NCI-H345 treated with DMSO at 0.1 percent for 48 hours (cell line): ENCODE measurements at regions not wholly inside any gene's neighbourhood (a gene's known extent, or its start where the extent isn't known, plus 50 kb on each side); places are given as distances from the start of the nearest gene placed in this dataset.
"Not testable (repeated sequence)": the region's sequence is repeated elsewhere in the genome, so short reads cannot be mapped to it uniquely, and the experiment has no call there.

Source experiments
- DNase-seq: peaks from one replicate; lab custom pipeline; 2025; ENCODE audit not compliant: unreplicated experiment; lab: John Stamatoyannopoulos, UW

DNA sequence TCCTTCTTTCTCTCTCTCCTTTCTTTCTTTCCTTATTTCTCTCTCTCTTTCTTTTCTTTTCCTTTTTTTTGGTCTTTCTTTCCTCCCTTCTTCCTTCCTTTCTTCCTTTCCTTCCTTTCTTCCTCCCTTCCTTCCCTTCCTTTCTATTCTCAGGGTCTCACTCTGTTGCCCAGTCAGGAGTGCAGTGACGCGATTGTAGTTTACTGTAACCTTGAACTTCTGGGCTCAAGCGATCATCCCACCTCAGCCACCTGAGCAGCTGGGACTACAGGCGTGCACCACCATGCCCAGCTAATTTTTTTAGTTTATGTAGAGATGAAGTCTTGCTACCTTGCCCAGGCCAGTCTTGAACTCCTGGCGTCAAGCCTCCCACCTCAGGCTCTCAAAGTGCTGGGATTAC lies 83.8 kb upstream of the PPM1B start:
- no peak for DNase-seq

DNA sequence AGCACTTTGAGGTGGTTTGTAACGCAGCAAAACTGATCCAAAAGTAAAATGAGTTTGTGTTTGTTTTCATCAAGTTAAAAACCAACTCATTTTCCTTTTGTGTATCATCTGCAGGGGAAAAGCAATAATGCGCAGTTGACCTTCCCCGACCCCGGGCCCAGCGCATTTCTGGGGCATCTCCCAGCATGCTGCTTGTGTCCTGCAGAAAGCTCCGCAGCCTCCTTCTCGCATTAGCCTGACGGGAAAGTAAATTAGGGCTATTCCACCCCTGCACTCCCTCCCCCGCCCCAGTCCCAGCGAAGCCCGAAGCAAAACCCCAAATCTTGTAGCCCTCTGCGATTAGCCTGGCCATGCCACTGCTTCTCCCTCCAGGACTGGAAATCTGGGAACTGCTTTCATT lies 82.0 kb upstream of the PPM1B start:
- no peak for DNase-seq

DNA sequence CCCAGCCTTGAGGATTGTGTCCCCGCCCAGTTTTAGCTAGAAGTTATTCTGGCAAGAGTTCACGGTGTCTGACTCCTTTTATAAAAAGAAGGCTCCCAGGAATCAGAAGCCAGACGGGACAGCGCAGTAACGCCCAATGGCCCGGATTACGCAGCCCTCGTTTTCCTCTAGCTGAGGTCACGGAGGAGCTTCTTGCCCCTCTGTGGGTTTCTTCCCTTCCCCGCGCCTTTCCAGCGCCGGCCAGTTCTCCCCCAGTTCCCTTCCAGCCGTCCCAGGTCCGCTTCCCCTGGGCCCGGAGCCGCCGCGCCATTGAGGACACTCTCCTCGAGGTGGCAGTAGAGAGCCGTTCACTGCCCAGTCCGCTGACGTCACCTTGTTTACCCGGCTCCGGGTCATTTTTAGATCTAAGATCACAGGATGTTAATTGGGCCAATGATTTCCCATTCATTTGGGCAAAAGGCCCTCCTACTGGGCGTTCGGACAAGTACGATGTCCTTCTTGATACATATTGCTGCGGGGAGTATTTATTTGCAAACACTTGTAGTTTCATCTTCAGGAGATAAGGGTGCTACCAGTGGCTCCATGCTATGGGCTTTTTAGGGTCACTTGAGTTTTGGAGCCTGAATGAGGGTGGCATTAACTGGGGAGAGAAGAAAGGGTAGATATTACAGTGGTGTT lies 81.5 kb upstream of the PPM1B start:
- peak; percentile 90 for DNase-seq

DNA sequence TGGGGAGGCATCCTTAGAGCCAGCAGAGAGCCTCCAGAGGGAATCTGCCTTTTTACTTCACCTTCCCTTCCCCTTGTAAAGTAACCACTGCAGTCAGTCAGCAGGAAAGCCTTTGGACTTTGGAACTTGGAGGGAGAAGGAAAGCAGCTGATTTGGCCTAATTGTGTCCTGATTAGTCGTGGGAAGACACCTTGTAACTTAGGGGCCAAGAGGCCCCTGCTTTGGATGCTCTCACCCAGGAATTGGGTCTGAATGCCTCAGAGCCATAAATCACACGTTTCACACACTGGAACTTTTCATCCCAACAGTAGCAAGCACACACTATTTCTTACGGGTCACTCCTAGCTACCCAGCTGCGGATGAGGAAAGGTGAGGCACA lies 81.0 kb upstream of the PPM1B start:
- DNase-seq = no peak

DNA sequence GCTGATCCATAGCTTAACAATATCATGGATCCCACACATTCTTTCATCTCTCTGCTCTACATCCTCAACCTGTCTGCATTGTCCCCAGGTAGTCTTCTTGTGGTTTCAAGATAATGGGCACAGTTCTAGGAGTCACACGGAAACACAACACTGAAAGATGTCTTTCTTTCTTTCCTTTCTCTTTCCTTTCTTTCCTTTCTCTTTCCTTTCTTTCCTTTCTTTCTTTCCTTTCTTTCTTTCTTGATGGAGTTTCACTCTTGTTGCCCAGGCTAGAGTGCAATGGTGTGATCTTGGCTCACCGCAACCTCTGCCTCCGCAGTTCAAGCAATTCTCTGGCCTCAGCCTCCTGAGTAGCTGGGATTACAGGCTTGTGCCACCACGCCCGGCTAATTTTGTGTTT lies 76.2 kb upstream of the PPM1B start:
- DNase-seq = not testable (repeated sequence)

DNA sequence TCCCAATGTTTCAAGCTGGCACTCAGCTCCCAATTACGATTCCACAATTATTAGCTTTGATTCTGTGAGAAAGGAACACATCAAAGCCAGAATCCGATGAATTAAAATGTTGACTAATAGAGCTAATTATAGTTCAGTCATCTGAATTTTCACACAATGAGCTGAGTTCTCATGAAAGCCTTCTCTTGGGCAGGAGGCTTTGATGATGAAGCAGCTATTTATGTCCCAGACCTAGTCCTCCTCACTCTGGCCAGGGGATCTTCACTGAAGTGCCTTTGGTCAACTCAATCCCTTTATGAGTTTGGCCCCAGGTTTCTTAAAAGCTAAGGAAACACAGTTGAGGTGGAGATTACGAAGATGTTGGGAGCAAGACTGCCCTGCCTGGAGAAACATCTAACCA lies 74.7 kb upstream of the PPM1B start:
- no peak for DNase-seq

DNA sequence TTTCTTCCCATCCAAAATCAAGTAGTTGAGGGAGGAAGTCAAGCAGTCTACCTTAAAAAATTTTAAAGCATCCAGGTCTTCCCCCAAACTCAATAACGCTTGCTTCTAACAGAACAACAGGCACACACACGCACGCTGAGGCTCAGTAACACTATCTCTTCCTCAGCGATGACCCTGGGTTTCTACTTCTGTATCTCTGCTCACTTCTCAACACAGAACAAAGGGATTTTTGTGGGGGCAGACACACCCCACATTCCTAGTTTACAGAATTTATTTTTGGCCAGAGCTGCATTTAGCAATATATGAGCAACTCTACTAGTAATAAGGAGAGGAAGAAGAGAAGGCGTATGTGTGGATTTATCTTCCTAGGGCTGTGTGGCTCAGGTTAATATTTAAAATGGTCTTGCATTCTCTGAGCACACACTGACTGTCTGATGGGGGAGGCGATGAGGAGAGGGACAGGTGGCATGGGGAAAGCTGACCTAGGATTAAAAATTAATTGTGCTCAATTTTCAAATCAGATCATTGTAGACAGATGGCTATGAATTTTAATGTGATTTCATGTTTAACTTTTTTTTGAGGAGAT lies 71.3 kb upstream of the PPM1B start:
- DNase-seq = no peak

DNA sequence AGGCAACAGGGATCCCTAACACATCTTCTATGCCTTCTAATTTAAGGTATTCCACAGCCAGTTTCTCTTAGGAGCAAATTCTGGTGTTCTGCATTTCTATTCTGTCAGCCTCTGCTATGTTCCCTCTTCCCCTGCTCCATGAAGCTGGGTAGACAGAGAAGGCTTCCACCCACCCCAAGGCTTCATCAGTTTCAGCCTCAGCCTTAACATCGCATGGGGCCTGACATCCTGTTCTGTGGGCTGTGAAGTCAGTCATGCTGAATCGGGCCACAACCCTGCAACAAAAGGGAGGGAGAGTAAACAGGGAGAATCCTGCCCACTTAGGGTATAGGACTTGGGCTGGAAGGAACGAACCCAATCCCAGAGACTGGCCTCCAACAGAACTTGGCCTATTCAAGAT lies 70.6 kb upstream of the PPM1B start:
- DNase-seq = no peak

DNA sequence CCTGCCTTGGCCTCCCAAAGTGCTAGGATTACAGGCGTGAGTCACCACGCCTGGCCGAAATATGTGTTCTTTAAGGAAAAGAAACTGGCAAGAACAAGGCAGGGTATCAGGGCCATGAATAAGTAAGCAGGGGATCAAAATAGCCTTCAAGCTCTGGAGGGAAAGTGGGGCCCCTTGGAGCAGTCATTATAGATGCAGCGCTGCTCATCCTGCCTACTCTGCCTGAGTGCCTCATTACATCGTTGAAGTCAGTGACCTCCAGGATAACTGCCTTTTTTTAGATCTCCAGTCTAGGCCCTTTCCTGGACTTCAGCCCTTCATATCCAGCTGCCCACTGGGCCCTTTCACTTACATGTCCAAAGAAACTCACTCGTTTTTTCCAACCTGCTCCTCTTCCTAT lies 69.8 kb upstream of the PPM1B start:
- no peak for DNase-seq

DNA sequence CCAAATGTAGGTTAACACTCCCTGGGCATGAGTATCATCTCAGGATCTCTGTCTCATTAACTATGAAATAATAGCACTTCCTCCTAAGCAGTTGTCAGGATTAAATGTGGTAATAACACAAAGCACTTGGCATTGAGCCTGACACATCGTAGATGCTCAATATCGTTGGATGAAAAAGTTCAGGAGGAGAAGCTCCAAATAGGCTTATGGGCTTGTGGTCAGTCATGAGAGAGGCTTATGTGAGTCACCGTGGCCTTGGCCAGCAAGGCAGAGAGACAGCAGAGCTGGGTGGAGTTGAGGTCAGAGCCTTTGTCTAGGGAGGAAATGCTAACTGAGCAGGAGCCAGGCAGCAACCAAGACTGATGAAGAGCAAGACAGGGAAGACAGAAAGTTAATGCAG lies 68.3 kb upstream of the PPM1B start:
- DNase-seq = no peak

DNA sequence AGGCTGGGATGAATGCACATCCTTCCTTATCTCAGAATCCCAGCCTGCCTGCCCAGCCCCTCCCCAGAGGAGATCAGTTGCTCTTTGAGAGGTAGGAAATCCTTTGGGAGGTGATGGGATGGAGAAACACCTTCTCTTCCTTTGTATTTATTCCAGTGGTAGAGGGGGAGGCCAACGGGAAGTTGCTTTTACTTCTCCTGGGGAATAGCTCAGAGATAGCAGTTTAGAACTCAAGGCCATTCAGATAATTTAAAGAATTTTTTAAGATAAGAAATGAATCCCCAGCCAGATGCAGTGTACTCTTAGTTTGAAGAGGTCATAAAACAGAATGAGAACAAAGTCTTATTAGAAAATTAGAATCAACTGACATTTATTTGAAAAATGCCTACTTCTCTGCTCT lies 67.4 kb upstream of the PPM1B start:
- no peak for DNase-seq

DNA sequence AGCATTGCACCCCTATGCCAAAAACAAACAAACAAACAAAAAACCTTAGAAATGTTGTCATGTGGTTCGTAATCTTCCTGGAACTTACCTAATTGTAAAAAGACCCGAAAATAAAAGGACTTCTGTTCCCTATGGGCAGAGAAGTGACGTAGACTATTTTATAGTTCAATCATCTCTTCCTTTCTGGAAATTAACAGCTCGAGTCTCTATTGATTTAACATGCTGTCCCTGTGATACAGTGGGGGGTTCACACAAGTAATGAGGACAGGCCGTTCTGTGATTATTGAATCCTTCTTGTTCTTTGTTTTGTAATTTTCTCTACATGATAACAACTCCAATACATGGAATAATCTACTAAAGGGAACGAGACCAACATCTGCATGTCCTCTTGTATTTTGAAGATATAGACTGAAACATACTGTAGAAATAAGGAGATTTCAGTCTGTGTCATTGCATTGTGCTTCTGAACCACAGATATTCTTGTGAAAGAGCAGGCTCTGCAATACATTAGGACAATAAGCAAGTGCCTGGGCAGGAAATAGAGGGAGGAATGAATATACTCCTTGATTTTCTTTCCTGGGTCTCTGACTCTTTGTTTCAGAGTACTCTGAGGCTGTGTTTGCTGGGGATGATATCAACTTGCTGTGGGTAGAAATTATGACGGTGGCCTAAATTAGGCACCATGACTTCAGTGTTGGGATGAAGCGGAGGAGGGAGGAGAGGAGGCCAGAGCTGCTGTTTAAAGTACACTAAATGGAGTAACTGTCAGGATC lies 65.7 kb upstream of the PPM1B start:
- DNase-seq = no peak

DNA sequence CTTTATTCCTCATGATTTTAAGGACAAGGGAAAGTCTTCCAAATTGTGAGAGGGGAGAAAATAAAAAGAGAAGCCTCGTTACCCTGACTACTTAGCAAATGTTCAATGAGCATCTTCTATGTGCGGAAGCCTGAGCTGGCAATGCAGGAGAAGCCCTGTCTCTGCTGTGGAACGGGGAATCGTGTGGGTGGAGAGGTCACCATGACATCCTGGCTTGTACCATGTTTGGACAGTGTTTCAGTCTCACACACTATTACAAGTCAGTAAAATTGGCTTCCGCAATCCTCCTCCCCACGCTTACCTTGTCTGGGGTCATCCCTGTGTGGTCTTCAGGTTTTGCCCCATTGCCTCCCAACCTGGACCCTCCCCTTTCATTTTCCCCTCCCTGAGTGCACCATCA lies 65.0 kb upstream of the PPM1B start:
- no peak for DNase-seq

DNA sequence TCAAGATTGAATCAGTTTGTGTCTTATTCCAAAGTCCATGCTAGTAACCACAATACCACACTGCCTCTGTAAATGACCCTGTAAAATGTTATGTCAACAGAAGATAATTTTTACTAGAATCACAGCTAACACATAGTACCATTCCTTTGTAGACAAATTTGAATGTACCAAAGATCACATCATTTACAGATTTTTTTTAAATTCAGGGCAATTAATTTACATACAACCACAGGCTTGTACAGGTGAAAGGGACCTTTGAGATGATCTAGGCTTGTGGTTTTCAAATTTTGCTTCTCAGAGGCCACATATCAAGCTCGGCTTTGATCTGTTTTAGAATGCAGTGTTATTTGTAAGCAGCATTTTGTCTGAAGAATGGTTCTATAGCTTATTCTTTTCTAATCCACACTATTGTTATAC lies 63.8 kb upstream of the PPM1B start:
- DNase-seq = no peak

DNA sequence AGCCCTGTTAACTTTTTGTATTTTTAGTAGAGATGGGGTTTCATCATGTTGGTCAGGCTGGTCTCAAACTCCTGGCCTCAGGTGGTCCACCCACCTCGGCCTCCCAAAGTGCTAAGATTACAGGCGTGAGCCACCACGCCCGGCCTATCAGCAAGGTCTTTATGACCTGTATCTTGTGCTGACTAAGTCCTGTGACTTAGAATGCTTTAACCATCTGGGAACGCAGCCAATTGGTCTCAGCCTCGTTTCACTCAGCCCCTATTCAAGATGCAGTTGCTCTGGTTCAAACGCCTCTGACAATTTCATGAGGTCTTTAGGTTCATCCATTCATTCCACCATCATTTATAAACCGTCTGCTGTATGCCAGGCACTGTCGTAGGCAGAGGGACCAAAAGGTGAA lies 62.2 kb upstream of the PPM1B start:
- not testable (repeated sequence) for DNase-seq

DNA sequence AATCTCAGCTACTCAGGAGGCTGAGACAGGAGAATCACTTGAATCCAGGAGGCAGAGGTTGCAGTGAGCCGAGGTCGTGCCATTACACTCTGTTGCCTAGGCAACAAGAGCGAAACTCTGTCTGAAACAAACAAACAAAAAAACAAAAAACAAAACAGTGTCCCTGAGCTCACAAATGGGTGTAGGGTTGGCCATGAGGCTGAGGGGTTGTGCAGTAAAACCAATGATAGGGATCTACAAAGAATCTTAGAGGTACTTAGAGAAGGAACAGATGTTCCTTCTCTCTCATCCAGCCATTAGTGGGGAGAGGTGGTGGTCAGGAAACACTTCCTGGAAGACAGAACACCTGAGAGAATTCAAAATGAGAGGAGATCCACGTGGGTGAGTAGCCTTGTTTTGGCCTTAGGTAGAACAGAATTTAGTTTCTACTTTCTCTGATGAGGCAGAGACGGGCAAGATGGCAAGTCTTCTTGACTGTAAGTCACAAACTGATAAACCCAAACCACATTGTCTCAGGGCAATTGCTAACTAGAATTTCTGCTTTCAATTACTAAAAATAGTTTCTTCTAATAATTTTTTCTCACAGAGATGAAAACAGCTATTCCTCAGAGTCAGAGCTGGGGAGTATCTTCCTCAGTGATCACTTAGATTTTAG lies 61.5 kb upstream of the PPM1B start:
- DNase-seq = no peak

DNA sequence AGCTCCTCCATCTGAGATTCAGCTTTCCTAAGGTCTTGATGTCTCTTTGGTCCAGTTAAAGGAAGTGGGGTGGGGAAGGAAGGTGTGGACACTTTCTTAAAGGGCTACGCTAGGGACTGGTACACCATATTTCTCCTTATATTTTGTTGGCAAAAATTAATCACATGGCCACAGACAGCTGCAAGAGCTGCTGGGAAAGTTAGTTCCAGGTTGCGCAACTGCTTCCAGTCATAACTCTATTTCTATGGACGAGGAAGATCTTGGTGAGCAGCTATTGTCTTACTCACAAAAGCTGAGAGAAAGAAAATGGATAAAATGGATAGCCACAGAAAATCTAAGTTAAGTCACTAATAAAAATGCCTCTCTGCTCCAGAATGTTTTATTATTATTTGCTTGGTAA lies 60.7 kb upstream of the PPM1B start:
- no peak for DNase-seq

DNA sequence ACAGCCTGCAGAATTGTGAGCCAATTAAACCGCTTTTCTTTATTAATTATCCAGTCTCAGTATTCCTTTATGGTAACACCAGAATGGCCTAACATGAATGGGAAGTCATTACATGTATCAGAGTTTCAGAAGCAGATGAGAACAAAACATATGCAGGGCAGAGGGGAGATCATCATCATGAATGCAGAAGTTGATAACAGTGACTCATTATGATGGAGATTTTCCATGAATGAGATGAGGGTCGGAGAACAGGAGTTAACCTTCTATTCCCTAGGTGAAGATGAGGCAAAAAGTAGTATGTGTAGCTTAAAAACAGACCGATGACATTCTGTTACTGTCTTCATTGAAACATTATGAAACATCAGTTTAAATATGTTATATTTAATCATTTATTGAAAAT lies 59.5 kb upstream of the PPM1B start:
- no peak for DNase-seq

DNA sequence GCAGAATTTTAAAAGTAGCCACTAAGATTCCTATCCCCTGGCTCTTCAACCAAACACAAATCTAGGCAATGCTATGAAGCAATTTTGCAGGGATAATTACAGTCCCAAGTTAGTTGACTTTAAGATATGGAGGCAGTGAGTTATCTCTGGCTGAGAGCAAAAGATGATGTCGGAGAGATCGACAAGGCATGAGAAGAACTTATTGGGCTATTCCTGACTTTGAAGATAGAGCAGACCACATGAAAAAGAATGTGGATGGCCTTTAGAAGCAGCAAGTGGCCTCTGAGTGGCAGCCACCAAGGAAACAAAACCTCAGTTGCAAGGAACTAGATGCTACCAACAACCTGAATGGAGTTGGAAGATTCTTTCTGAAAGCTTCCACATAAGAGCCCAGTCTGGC lies 58.2 kb upstream of the PPM1B start:
- no peak for DNase-seq

DNA sequence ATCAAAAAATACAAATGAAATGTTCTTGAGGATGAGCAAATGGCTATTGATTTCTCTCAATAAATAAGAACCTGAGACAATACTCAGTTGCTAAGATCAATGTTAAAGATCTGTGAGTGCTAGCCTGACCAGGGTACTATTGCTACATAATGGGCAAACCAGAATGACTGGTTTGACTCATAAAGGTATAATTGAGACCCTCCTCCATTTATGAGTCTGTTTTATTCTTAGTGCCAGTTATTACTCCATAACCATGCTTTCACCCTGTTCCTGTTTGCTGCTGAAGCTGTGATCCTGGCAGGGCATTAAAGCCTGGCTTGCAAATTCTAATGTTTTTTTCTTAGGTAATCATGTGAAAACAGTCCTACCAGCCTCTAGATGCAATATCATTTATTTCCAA lies 56.6 kb upstream of the PPM1B start:
- DNase-seq = no peak

DNA sequence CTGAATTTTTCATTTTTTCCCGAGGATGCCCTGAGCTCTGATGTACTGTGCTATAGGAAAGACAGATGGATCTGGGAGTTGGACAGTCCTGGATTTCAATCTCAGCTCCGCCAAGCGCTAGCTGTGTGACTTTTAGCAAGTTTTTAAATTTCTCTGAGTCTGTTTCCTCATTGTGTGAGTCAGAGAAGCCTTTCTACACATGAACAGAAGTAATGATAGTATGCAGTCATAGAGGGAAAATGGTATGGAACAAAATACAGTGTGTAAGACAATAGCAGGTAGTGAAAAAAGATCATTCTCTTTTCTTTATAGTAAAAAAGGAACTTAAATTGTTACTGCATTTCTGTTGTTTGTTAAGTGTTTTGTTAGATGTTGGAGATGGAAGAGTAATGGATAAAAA lies 52.4 kb upstream of the PPM1B start:
- no peak for DNase-seq

DNA sequence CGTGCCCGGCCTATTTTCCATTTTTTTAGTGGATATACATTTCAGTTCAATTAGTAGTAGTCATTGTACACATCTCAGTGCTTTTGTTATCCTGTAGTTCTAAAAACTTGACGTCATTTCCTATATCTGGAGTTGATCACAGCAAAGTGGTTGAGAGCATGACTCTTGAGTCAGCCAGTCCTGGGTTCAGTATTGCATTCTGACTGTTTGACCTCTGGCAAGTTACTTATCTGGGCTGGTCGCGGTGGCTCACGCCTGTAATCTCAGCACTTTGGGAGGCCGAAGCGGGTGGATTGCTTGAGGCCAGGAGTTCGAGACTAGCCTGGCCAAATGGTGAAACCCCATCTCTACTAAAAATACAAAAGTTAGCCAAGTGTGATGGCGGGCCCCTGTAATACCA lies 50.4 kb upstream of the PPM1B start:
- DNase-seq = no peak
